Left ventricle myocardium inferior (tissue), 1 donor: ENCODE measurements at regions not wholly inside any gene's neighbourhood (a gene's known extent, or its start where the extent isn't known, plus 50 kb on each side); places are given as distances from the start of the nearest gene placed in this dataset.

Source experiments
- DNase-seq: peaks from one replicate; pipeline ENCODE4 v3.0.0-alpha.2; 2020
- H3K27ac ChIP-seq: fragments of 200-600 bp; replicated peaks from 2 replicates; pipeline ENCODE4 v1.8.0; 2021
- H3K27me3 ChIP-seq: fragments of 200-600 bp; 2 replicates; pipeline ENCODE4 v1.8.0; 2021; ENCODE audit warnings: low read depth
- H3K36me3 ChIP-seq: fragments of 200-600 bp; 2 replicates; pipeline ENCODE4 v1.8.0; 2021
- H3K4me1 ChIP-seq: fragments of 200-600 bp; 2 replicates; pipeline ENCODE4 v1.8.0; 2021
- H3K4me3 ChIP-seq: fragments of 200-600 bp; 2 replicates; pipeline ENCODE4 v1.8.0; 2021; ENCODE audit warnings: mild to moderate bottlenecking, moderate library complexity
- H3K9me3 ChIP-seq: fragments of 200-600 bp; replicated peaks from 2 replicates; pipeline ENCODE4 v1.8.0; 2021
- intact Hi-C: fragments of 100-400 bp; cut with micrococcal nuclease; formaldehyde crosslinking; loops from one replicate; pipeline ENCODE4 v1.11.0; 2022
- TF ChIP-seq, protein P1 (sequence below): fragments of 200-600 bp; IDR thresholded peaks from 2 replicates; pipeline ENCODE4 v1.8.0; 2021; ENCODE audit warnings: antibody characterized with exemption, mild to moderate bottlenecking, borderline replicate concordance
- donor health status: DM: no; HTN: yes; CAD: no; lungs with severe emphysema.

- H3K36me3 ChIP-seq: no peaks in the 10 kb centered on the region
- intact Hi-C loops: no loop called here
- H3K27me3 ChIP-seq: no peaks in the 10 kb centered on the region
- DNase-seq: no peak
- H3K9me3 ChIP-seq: peaks cover 9% of the 10 kb centered on the region
- TF ChIP-seq, protein P1, sequence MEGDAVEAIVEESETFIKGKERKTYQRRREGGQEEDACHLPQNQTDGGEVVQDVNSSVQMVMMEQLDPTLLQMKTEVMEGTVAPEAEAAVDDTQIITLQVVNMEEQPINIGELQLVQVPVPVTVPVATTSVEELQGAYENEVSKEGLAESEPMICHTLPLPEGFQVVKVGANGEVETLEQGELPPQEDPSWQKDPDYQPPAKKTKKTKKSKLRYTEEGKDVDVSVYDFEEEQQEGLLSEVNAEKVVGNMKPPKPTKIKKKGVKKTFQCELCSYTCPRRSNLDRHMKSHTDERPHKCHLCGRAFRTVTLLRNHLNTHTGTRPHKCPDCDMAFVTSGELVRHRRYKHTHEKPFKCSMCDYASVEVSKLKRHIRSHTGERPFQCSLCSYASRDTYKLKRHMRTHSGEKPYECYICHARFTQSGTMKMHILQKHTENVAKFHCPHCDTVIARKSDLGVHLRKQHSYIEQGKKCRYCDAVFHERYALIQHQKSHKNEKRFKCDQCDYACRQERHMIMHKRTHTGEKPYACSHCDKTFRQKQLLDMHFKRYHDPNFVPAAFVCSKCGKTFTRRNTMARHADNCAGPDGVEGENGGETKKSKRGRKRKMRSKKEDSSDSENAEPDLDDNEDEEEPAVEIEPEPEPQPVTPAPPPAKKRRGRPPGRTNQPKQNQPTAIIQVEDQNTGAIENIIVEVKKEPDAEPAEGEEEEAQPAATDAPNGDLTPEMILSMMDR: no peak
- peaks cover 28% of the 10 kb centered on the region for H3K4me1 ChIP-seq
- peak overlapping the region; percentile 76 for H3K27ac ChIP-seq
- no peak overlapping the region for H3K4me3 ChIP-seq
Measured at GRCh38 chr21:41641510-41641815, 125.4 kb downstream of the RIPK4 start.

GRCh38 chr21:41640748-41641509 is 125.9 kb downstream of the RIPK4 start:
- H3K27me3 ChIP-seq: no peaks in the 10 kb centered on the region
- intact Hi-C loops: no loop called here
- TF ChIP-seq, protein P1: no peak
- no peak for DNase-seq
- peaks cover 28% of the 10 kb centered on the region for H3K4me1 ChIP-seq
- peak overlapping the region; percentile 76 for H3K27ac ChIP-seq
- peaks cover 9% of the 10 kb centered on the region for H3K9me3 ChIP-seq
- H3K36me3 ChIP-seq: no peaks in the 10 kb centered on the region
- H3K4me3 ChIP-seq: no peak overlapping the region

DNA sequence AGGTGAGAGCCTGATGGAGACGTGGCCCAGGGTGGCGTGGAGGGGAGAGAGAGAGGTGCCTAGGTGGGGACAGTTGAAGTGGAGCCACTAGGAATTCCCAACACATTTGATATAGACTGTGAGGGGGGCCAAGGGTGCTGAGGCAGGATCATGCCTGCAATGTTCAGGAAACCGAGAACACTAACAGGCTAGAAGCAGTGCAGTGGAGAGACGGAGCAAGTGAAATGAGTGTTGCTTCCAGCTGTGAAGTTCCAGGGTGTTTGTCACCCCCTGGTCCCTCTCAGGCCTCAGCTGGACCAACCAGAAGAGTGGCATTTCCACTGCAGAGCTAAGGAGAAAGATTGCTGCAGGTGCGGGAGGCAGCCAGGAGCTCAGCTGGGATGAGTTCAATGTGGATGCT is 127.1 kb downstream of the RIPK4 start:
- intact Hi-C loops: no loop called here
- Histone ChIP-seq H3K27me3 (no peaks in the 10 kb centered on the region), H3K36me3 (no peaks in the 10 kb centered on the region), H3K9me3 (peaks cover 9% of the 10 kb centered on the region), H3K4me3 (no peak overlapping the region), H3K4me1 (peaks cover 28% of the 10 kb centered on the region), H3K27ac (no peak overlapping the region)
- TF ChIP-seq, protein P1: no peak
- no peak for DNase-seq

- Histone ChIP-seq H3K4me1 (peaks cover 28% of the 10 kb centered on the region), H3K4me3 (no peak overlapping the region), H3K9me3 (peaks cover 9% of the 10 kb centered on the region), H3K27ac (no peak overlapping the region), H3K36me3 (no peaks in the 10 kb centered on the region), H3K27me3 (no peaks in the 10 kb centered on the region)
- TF ChIP-seq, protein P1: no peak
- no peak for DNase-seq
- intact Hi-C loops: no loop called here
Measured at GRCh38 chr21:41639336-41639735, 127.5 kb downstream of the RIPK4 start.

DNA sequence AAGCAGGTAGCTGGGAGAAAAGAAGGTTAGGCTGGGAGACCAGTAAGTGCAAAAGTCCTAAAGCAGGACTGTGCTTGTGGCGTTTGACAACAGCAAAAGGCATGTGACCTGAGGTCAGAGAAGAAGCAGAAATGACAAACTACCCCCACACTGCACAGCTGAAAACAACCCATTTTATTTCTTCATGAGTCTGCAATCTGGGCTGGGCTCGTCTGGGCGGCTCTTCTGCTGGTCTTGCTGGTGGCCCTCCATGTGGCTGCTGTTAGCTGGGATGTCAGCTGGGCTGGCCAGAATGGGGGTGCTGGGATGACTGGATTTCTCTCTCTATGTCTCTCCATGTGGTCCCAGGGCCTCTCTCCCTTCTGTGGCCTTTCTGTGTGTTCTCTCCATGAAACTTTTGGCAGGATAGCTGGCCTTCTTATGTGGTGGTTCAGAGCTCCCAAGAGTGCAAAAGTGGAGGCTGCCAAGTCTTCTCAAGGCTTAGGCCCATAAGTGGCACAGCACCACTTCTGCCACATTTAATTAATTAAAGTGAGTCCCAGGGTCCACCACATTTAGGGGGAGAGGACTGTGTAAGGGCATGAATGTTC is 128.6 kb downstream of the RIPK4 start:
- Histone ChIP-seq H3K36me3 (no peaks in the 10 kb centered on the region), H3K27me3 (no peaks in the 10 kb centered on the region), H3K27ac (no peak overlapping the region), H3K4me3 (no peak overlapping the region), H3K9me3 (peaks cover 9% of the 10 kb centered on the region), H3K4me1 (peaks cover 23% of the 10 kb centered on the region)
- intact Hi-C loops: no loop called here
- DNase-seq: no peak
- TF ChIP-seq, protein P1: no peak
